CD4-positive, alpha-beta T cell treated with Interferon alpha-2 for 1 hour (primary cell): ENCODE measurements at regions not wholly inside any gene's neighbourhood (a gene's known extent, or its start where the extent isn't known, plus 50 kb on each side); places are given as distances from the start of the nearest gene placed in this dataset.
"Not testable (repeated sequence)": the region's sequence is repeated elsewhere in the genome, so short reads cannot be mapped to it uniquely, and the experiment has no call there.

ENCODE experiments used
- DNase-seq, 2 donors: peaks; one replicate each; pipeline ENCODE4 v3.0.0-alpha.2; 2020 to 2022

GRCh38 chr22:16911340-16911739 lies 86.1 kb upstream of the XKR3 start:
- DNase-seq = not testable (repeated sequence)

- DNase-seq = not testable (repeated sequence)
Measured at GRCh38 chr22:16902051-16902450, 76.8 kb upstream of the XKR3 start.

- DNase-seq = not testable (repeated sequence)
Measured at GRCh38 chr22:16901579-16901978, 76.4 kb upstream of the XKR3 start.

GRCh38 chr22:16899358-16899757 lies 74.1 kb upstream of the XKR3 start:
- not testable (repeated sequence) for DNase-seq

- DNase-seq = not testable (repeated sequence)
Measured at GRCh38 chr22:16897365-16897764, 72.2 kb upstream of the XKR3 start.

GRCh38 chr22:16891892-16892291 lies 66.7 kb upstream of the XKR3 start:
- DNase-seq = peak in 1 of 2 donors; percentile 19

- not testable (repeated sequence) for DNase-seq
Measured at GRCh38 chr22:16876339-16876738, 51.1 kb upstream of the XKR3 start.
